Loucy (cell line): ENCODE measurements at regions not wholly inside any gene's neighbourhood (a gene's known extent, or its start where the extent isn't known, plus 50 kb on each side); places are given as distances from the start of the nearest gene placed in this dataset.

ENCODE experiments used
- CTCF ChIP-seq: fragments of 200-600 bp; sonication (generic); conservative IDR thresholded peaks from 2 replicates; pipeline ENCODE4 v1.5.1; 2014; ENCODE audit warnings: mild to moderate bottlenecking, antibody characterized with exemption, low read length
- EZH2phosphoT487 ChIP-seq: fragments of 200-600 bp; IDR thresholded peaks from 2 replicates; pipeline ENCODE4 v1.6.1; 2018; ENCODE audit warnings: antibody characterized with exemption, mild to moderate bottlenecking, moderate library complexity, borderline replicate concordance

GRCh38 chr17:83013779-83014117 lies 65.7 kb upstream of the METRNL start:
- TF ChIP-seq CTCF: no peak
- TF ChIP-seq EZH2phosphoT487: no peak
